Type B pancreatic cell (in vitro differentiated cells): ENCODE measurements at regions not wholly inside any gene's neighbourhood (a gene's known extent, or its start where the extent isn't known, plus 50 kb on each side); places are given as distances from the start of the nearest gene placed in this dataset.

Experiments
- DNase-seq: peaks from one replicate; pipeline ENCODE4 v3.0.0; 2021; ENCODE audit warnings: mixed read lengths; ENCODE audit not compliant: unreplicated experiment; ENCODE audit errors: extremely low spot score
- H3K27ac Mint-ChIP-seq: 2 replicates; pipeline ENCODE4 v1.8.0; 2021; ENCODE audit warnings: mild to moderate bottlenecking, mixed read lengths
- H3K27me3 Mint-ChIP-seq: 2 replicates; pipeline ENCODE4 v1.8.0; 2021; ENCODE audit warnings: mixed read lengths
- H3K36me3 Mint-ChIP-seq: 2 replicates; pipeline ENCODE4 v1.8.0; 2021; ENCODE audit warnings: mixed read lengths
- H3K4me1 Mint-ChIP-seq: one replicate; pipeline ENCODE4 v1.8.0; 2021; ENCODE audit warnings: mixed read lengths; ENCODE audit not compliant: unreplicated experiment
- H3K4me3 Mint-ChIP-seq: 2 replicates; pipeline ENCODE4 v1.8.0; 2021; ENCODE audit warnings: mild to moderate bottlenecking, mixed read lengths
- H3K9me3 Mint-ChIP-seq: 2 replicates; pipeline ENCODE4 v1.8.0; 2021; ENCODE audit warnings: mixed read lengths
- CTCF ChIP-seq: fragments of 200-600 bp; sonication (generic); conservative IDR thresholded peaks from 2 replicates; pipeline ENCODE4 v1.5.0; 2021; ENCODE audit warnings: antibody characterized with exemption, mild to moderate bottlenecking

- H3K4me1 Mint-ChIP-seq = peaks cover 45% of the 10 kb centered on the region
- peak overlapping the region; percentile 26 for H3K27ac Mint-ChIP-seq
- DNase-seq = no peak
- H3K36me3 Mint-ChIP-seq = no peaks in the 10 kb centered on the region
- no peaks in the 10 kb centered on the region for H3K9me3 Mint-ChIP-seq
- H3K4me3 Mint-ChIP-seq = no peak overlapping the region
- no peaks in the 10 kb centered on the region for H3K27me3 Mint-ChIP-seq
- no peak for TF ChIP-seq CTCF
These were observed 290.9 kb upstream of the ZMIZ1 start for GRCh38 chr10:78777867-78778266.

- DNase-seq = no peak
- Mint-ChIP-seq H3K4me1 (peaks cover 45% of the 10 kb centered on the region), H3K27ac (peak overlapping the region; percentile 26), H3K36me3 (no peaks in the 10 kb centered on the region), H3K27me3 (no peaks in the 10 kb centered on the region), H3K4me3 (no peak overlapping the region), H3K9me3 (peaks cover 4% of the 10 kb centered on the region)
- TF ChIP-seq CTCF = no peak
These were observed 290.1 kb upstream of the ZMIZ1 start for GRCh38 chr10:78778444-78779338.

- Mint-ChIP-seq H3K36me3 (no peaks in the 10 kb centered on the region), H3K4me1 (peaks cover 45% of the 10 kb centered on the region), H3K4me3 (no peak overlapping the region), H3K27me3 (no peaks in the 10 kb centered on the region), H3K27ac (no peak overlapping the region), H3K9me3 (peaks cover 6% of the 10 kb centered on the region)
- DNase-seq = no peak
- no peak for TF ChIP-seq CTCF
These were observed 289.3 kb upstream of the ZMIZ1 start for GRCh38 chr10:78779339-78779955.

DNA sequence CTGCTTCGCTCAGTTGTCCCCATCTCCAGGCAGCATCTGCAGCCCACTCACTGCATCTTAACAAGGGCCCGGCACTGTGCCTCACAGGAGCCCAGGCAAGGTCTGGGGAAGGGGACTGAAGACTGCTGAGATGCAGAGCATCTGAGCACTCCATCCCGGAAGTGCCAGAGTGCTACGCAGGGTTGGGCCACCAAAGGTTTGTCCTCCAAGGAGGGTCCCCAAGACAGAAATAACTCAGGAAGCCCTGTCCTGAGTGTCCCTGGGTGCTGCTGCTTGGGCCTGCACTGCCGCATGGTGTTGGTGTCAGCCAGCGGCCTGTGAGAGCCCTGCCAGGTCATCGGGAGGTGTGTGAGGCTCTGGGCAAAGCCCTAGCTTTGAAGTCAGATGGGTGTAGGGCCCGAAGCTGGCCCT is 288.2 kb upstream of the ZMIZ1 start:
- DNase-seq = no peak
- TF ChIP-seq CTCF = no peak
- Mint-ChIP-seq H3K4me1 (peaks cover 35% of the 10 kb centered on the region), H3K9me3 (peaks cover 6% of the 10 kb centered on the region), H3K27me3 (no peaks in the 10 kb centered on the region), H3K27ac (no peak overlapping the region), H3K36me3 (no peaks in the 10 kb centered on the region), H3K4me3 (no peak overlapping the region)

DNA sequence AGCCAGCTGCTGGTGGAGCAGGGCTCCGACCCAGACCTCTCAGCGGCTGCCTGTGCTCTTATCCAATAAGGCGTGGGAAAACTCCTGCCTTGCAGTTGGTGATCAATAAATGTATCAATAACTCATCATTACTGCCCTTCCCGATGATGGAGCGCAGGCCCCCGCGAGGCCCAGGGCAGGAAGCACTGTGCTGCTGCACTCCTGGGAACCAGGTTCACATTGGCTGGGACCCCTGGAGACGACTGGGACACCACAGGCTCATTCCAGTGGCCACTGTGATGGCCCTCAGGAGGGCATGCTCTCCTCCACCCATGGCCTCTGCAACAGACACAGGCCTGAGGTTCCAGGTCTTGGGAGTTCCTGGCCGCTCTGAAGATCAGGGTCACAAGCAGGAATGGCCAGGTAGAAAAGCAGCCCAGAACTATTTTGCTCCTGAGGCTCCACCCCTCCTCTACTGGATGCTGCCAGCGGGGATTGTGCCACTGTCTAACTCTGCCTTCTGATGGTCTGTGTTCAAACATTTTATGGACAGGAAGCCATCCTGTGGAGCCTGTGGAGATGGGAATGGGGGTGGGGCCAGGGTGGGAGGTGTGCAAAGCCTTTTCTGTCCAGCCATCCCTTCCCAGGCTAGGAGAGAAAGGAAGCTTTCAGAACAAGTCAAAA is 287.4 kb upstream of the ZMIZ1 start:
- no peaks in the 10 kb centered on the region for H3K27me3 Mint-ChIP-seq
- peaks cover 6% of the 10 kb centered on the region for H3K9me3 Mint-ChIP-seq
- no peaks in the 10 kb centered on the region for H3K36me3 Mint-ChIP-seq
- H3K4me1 Mint-ChIP-seq = peaks cover 27% of the 10 kb centered on the region
- TF ChIP-seq CTCF = no peak
- H3K27ac Mint-ChIP-seq = peak overlapping the region; percentile 26
- no peak overlapping the region for H3K4me3 Mint-ChIP-seq
- DNase-seq = no peak
